ENCODE measurements at regions not wholly inside any gene's neighbourhood (a gene's known extent, or its start where the extent isn't known, plus 50 kb on each side); places are given as distances from the start of the nearest gene placed in this dataset.

GRCh38 chr1:218866507-218866906 lies 307.2 kb upstream of the LYPLAL1 start:
- no peak for TF ChIP-seq POLR2A (IDR thresholded peaks at IDR 0.05; ENCODE audit: low read length)
- TF ChIP-seq GATA1 (IDR thresholded peaks at IDR 0.05; ENCODE audit: low read depth, low read length), result no peak
